PC-9 (cell line): ENCODE measurements at regions not wholly inside any gene's neighbourhood (a gene's known extent, or its start where the extent isn't known, plus 50 kb on each side); places are given as distances from the start of the nearest gene placed in this dataset.

Experiments
- BruUV-seq: library from RNA; stranded (reverse); fragments of 400-500 nt; replicated peaks from 2 replicates; lab custom pipeline; 2021; lab: Mats Ljungman, UMichigan
- CTCF ChIA-PET: fragments of 300-600 bp; sonication (Branson Sonifier 250); formaldehyde crosslinking; loops from one replicate; lab custom pipeline; 2022; ENCODE audit warnings: antibody characterized with exemption; lab: Charles Lee
- POLR2A ChIA-PET: fragments of 300-600 bp; sonication (Branson Sonifier 250); formaldehyde crosslinking; loops from one replicate; lab custom pipeline; 2022; ENCODE audit warnings: antibody characterized with exemption; ENCODE audit not compliant: unreplicated experiment; lab: Charles Lee
- DNase-seq, 2 experiments: peaks; one replicate each; pipeline versions ENCODE4 v3.0.0 to v3.0.0-alpha.2; 2015 to 2022; ENCODE audit warnings: mixed read lengths in 1 of 2
- H2AFZ ChIP-seq: fragments of 200-600 bp; sonication (generic); 2 replicates; pipeline ENCODE4 v1.8.1; 2017; ENCODE audit warnings: antibody characterized with exemption
- H3F3A ChIP-seq: fragments of 200-600 bp; sonication (generic); 2 replicates; pipeline ENCODE4 v1.8.1; 2017; ENCODE audit warnings: antibody characterized with exemption, mild to moderate bottlenecking, low read depth; ENCODE audit not compliant: insufficient read depth
- H3K27ac ChIP-seq: fragments of 200-600 bp; sonication (generic); 2 replicates; pipeline ENCODE4 v1.6.1; 2016; ENCODE audit warnings: mixed run types
- H3K27me3 ChIP-seq: fragments of 200-600 bp; sonication (generic); 2 replicates; pipeline ENCODE4 v1.6.1; 2016; ENCODE audit warnings: low read depth, mixed run types; ENCODE audit not compliant: insufficient read depth
- H3K36me3 ChIP-seq: fragments of 200-600 bp; sonication (generic); 2 replicates; pipeline ENCODE4 v1.6.1; 2016; ENCODE audit warnings: low read depth, mixed run types
- H3K4me1 ChIP-seq: fragments of 200-600 bp; sonication (generic); replicated peaks from 2 replicates; pipeline ENCODE4 v1.6.1; 2016; ENCODE audit warnings: mixed run types; ENCODE audit not compliant: insufficient read depth
- H3K4me2 ChIP-seq: fragments of 200-600 bp; sonication (generic); 2 replicates; pipeline ENCODE4 v1.6.1; 2017; ENCODE audit warnings: mixed run types
- H3K4me3 ChIP-seq: fragments of 200-600 bp; sonication (generic); 2 replicates; pipeline ENCODE4 v1.6.1; 2016; ENCODE audit warnings: mixed run types
- H3K79me2 ChIP-seq: fragments of 200-600 bp; sonication (generic); 2 replicates; pipeline ENCODE4 v1.6.1; 2017; ENCODE audit warnings: low read depth, mixed run types
- H3K9me2 ChIP-seq: fragments of 200-600 bp; sonication (generic); 2 replicates; pipeline ENCODE4 v1.8.1; 2017; ENCODE audit warnings: mild to moderate bottlenecking; ENCODE audit not compliant: insufficient read depth
- H3K9me3 ChIP-seq: fragments of 200-600 bp; sonication (generic); 2 replicates; pipeline ENCODE4 v1.8.1; 2016; ENCODE audit warnings: low read depth; ENCODE audit not compliant: insufficient read depth
- H4K20me1 ChIP-seq: fragments of 200-600 bp; sonication (generic); 2 replicates; pipeline ENCODE4 v1.8.1; 2017; ENCODE audit not compliant: insufficient read depth
- EZH2 ChIP-seq: fragments of 200-600 bp; sonication (generic); IDR thresholded peaks from 2 replicates; pipeline ENCODE4 v1.8.0; 2017; ENCODE audit warnings: antibody characterized with exemption, low read depth
- intact Hi-C: fragments of 100-400 bp; cut with micrococcal nuclease; formaldehyde crosslinking; loops from one replicate; pipeline ENCODE4 v1.10.0; 2022; ENCODE audit not compliant: unreplicated experiment
- TF ChIP-seq, protein P1 (sequence below): fragments of 200-600 bp; sonication (generic); conservative IDR thresholded peaks from 2 replicates; pipeline ENCODE4 v1.6.1; 2017; ENCODE audit warnings: mixed run types, antibody characterized with exemption, mild to moderate bottlenecking, moderate library complexity

DNA sequence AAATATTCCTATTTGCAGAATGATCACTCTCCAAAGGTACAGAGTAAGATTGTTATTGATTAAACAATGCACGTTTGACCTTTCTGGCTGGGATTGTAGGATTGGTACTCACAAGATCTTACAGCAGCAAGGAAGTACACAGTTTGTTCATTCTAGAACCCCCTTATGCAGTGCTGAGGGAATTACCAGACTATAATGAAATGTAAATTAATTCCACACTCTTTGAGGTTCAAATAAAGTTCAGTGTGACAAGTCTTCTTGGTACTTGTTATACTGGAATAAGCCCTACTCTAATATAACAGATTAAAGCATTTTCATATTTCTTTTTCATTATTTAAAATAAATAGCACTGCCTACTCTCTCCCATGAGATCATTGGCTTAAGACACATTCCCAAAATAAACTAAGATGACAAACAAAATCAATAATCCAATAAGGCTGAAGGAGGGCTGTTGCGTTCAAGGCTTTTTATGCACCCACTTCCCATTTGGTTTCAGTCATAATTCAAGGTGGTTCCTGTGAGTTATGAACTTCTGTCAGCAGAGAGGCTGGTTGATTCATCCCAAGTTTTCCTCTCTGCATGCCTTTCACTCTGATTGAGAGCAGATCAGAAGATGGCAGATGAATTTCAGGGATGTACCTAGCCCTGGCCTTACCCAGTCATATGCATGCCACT lies 881.5 kb downstream of the C6orf118 start:
- no peaks in the 10 kb centered on the region for H3K79me2 ChIP-seq
- H4K20me1 ChIP-seq: no peaks in the 10 kb centered on the region
- no peak overlapping the region for H3K27ac ChIP-seq
- no TSS peak for BruUV-seq
- no peaks in the 10 kb centered on the region for H3K27me3 ChIP-seq
- TF ChIP-seq EZH2: no peak
- TF ChIP-seq, protein P1, sequence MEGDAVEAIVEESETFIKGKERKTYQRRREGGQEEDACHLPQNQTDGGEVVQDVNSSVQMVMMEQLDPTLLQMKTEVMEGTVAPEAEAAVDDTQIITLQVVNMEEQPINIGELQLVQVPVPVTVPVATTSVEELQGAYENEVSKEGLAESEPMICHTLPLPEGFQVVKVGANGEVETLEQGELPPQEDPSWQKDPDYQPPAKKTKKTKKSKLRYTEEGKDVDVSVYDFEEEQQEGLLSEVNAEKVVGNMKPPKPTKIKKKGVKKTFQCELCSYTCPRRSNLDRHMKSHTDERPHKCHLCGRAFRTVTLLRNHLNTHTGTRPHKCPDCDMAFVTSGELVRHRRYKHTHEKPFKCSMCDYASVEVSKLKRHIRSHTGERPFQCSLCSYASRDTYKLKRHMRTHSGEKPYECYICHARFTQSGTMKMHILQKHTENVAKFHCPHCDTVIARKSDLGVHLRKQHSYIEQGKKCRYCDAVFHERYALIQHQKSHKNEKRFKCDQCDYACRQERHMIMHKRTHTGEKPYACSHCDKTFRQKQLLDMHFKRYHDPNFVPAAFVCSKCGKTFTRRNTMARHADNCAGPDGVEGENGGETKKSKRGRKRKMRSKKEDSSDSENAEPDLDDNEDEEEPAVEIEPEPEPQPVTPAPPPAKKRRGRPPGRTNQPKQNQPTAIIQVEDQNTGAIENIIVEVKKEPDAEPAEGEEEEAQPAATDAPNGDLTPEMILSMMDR: no peak
- DNase-seq: no peak
- POLR2A ChIA-PET: no interaction called here
- H3K4me2 ChIP-seq: no peak overlapping the region
- no peaks in the 10 kb centered on the region for H3F3A ChIP-seq
- no peaks in the 10 kb centered on the region for H3K9me2 ChIP-seq
- no peak overlapping the region for H3K4me3 ChIP-seq
- intact Hi-C loops: no loop called here
- H3K36me3 ChIP-seq: no peaks in the 10 kb centered on the region
- no peaks in the 10 kb centered on the region for H3K4me1 ChIP-seq
- no peak overlapping the region for H2AFZ ChIP-seq
- no peaks in the 10 kb centered on the region for H3K9me3 ChIP-seq
- CTCF ChIA-PET: no interaction called here

DNA sequence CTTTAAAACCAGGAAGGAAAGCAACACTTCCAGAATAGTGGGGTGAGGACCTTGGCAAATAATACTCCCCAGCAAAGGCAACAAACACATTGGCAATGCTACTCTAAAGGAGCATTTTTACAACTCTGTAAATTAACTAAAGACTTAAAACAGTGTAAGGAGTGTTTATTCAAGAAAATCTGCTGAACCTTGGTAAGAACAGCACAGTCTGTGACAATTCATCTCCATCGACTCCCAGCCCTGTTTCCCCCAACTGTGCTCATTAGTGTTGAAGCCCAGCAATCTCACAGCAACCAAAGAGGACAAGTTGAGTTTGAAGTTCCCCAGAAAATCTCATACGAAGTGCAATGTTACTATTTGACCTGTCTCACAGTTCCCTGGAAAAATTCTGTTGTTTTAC lies 884.9 kb downstream of the C6orf118 start:
- H3K36me3 ChIP-seq: no peaks in the 10 kb centered on the region
- H3K27me3 ChIP-seq: no peaks in the 10 kb centered on the region
- no peaks in the 10 kb centered on the region for H3F3A ChIP-seq
- ChIA-PET POLR2A (no interaction called here), CTCF (no interaction called here)
- no TSS peak for BruUV-seq
- DNase-seq: no peak
- no peaks in the 10 kb centered on the region for H3K9me3 ChIP-seq
- no peak for TF ChIP-seq EZH2
- TF ChIP-seq, protein P1: no peak
- no peaks in the 10 kb centered on the region for H3K4me1 ChIP-seq
- H3K79me2 ChIP-seq: no peaks in the 10 kb centered on the region
- H2AFZ ChIP-seq: no peak overlapping the region
- H3K4me3 ChIP-seq: no peak overlapping the region
- no peak overlapping the region for H3K27ac ChIP-seq
- H4K20me1 ChIP-seq: no peaks in the 10 kb centered on the region
- H3K4me2 ChIP-seq: no peak overlapping the region
- intact Hi-C loops: no loop called here
- no peaks in the 10 kb centered on the region; the same call in 1 of the 2 replicates for H3K9me2 ChIP-seq

DNA sequence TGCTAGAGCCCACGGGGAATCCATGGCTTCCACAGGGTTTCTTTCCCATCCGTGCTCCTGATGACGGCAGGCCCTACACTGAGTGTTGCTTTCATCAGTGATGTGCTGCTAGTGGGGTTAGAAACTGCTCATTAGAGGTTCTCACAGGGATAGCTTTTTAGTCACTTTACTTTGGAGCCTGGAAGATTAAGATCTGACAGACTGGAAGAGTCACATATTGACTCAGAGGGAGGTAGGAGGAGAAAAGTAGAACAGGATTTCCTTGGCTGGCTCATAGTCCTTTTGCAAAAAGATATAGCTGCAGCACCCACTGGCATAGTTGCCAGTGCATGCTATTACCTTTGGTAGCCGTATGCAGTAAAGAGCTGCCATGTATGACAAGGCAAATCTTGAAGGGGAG lies 890.3 kb downstream of the C6orf118 start:
- BruUV-seq: no TSS peak
- no peak overlapping the region for H3K4me2 ChIP-seq
- no peak overlapping the region for H2AFZ ChIP-seq
- DNase-seq: no peak
- POLR2A ChIA-PET: no interaction called here
- no peaks in the 10 kb centered on the region for H3K36me3 ChIP-seq
- no peak overlapping the region for H3K27ac ChIP-seq
- H3K27me3 ChIP-seq: no peaks in the 10 kb centered on the region
- intact Hi-C loops: no loop called here
- no peaks in the 10 kb centered on the region; the same call in 1 of the 2 replicates for H3K9me2 ChIP-seq
- TF ChIP-seq, protein P1: no peak
- no peak for TF ChIP-seq EZH2
- no peaks in the 10 kb centered on the region for H3K9me3 ChIP-seq
- no peaks in the 10 kb centered on the region for H3F3A ChIP-seq
- no peaks in the 10 kb centered on the region for H3K4me1 ChIP-seq
- H3K79me2 ChIP-seq: no peaks in the 10 kb centered on the region
- H3K4me3 ChIP-seq: no peak overlapping the region
- CTCF ChIA-PET: no interaction called here
- H4K20me1 ChIP-seq: no peaks in the 10 kb centered on the region
